HEK293 (cell line): ENCODE measurements at regions not wholly inside any gene's neighbourhood (a gene's known extent, or its start where the extent isn't known, plus 50 kb on each side); places are given as distances from the start of the nearest gene placed in this dataset.

Experiments
- RBAK ChIP-seq: fragments of 450-650 bp; formaldehyde crosslinking; IDR thresholded peaks from 2 replicates; pipeline ENCODE4 v1.5.1; 2016; ENCODE audit warnings: missing biosample characterization, missing genetic modification characterization
- ZNF138 ChIP-seq: fragments of 450-650 bp; formaldehyde crosslinking; IDR thresholded peaks from 2 replicates; pipeline ENCODE4 v1.5.1; 2016; ENCODE audit warnings: missing biosample characterization, missing genetic modification characterization, borderline replicate concordance
- ZNF140 ChIP-seq: fragments of 450-650 bp; formaldehyde crosslinking; IDR thresholded peaks from 2 replicates; pipeline ENCODE4 v1.5.1; 2016; ENCODE audit warnings: missing biosample characterization, missing genetic modification characterization
- ZNF223 ChIP-seq: fragments of 450-650 bp; formaldehyde crosslinking; IDR thresholded peaks from 2 replicates; pipeline ENCODE4 v1.5.1; 2016; ENCODE audit warnings: missing biosample characterization, missing genetic modification characterization
- ZNF274 ChIP-seq, 2 experiments: fragments of 200-500 bp in 1 of 2; fragments of 450-650 bp in 1 of 2; sonication (Bioruptor generic) in 1 of 2; formaldehyde crosslinking in 1 of 2; IDR thresholded peaks; 2 replicates each; pipeline versions ENCODE4 v1.5.1 to v1.6.1; 2014 to 2016; ENCODE audit warnings: borderline replicate concordance in 1 of 2, inconsistent platforms in 1 of 2, low read length in 1 of 2, missing biosample characterization in 1 of 2, missing genetic modification characterization in 1 of 2
- ZNF335 ChIP-seq: fragments of 450-650 bp; formaldehyde crosslinking; conservative IDR thresholded peaks from 2 replicates; pipeline ENCODE4 v1.5.1; 2016; ENCODE audit warnings: missing biosample characterization, missing genetic modification characterization
- ZNF366 ChIP-seq: fragments of 450-650 bp; formaldehyde crosslinking; conservative IDR thresholded peaks from 2 replicates; pipeline ENCODE4 v1.5.1; 2016; ENCODE audit warnings: missing biosample characterization, missing genetic modification characterization
- ZNF670 ChIP-seq: fragments of 450-650 bp; formaldehyde crosslinking; IDR thresholded peaks from 2 replicates; pipeline ENCODE4 v1.5.1; 2016; ENCODE audit warnings: missing biosample characterization, missing genetic modification characterization, low read depth
- ZNF76 ChIP-seq: fragments of 450-650 bp; formaldehyde crosslinking; IDR thresholded peaks from 2 replicates; pipeline ENCODE4; 2016; ENCODE audit warnings: low read depth, missing biosample characterization, missing genetic modification characterization, borderline replicate concordance
- ZNF792 ChIP-seq: fragments of 450-650 bp; formaldehyde crosslinking; IDR thresholded peaks from 2 replicates; pipeline ENCODE4 v1.5.1; 2016; ENCODE audit warnings: missing biosample characterization, missing genetic modification characterization
- TF ChIP-seq, protein P1 (sequence below): fragments of 450-650 bp; formaldehyde crosslinking; IDR thresholded peaks from 2 replicates; pipeline ENCODE4 v1.5.1; 2016; ENCODE audit warnings: missing biosample characterization, missing genetic modification characterization

DNA sequence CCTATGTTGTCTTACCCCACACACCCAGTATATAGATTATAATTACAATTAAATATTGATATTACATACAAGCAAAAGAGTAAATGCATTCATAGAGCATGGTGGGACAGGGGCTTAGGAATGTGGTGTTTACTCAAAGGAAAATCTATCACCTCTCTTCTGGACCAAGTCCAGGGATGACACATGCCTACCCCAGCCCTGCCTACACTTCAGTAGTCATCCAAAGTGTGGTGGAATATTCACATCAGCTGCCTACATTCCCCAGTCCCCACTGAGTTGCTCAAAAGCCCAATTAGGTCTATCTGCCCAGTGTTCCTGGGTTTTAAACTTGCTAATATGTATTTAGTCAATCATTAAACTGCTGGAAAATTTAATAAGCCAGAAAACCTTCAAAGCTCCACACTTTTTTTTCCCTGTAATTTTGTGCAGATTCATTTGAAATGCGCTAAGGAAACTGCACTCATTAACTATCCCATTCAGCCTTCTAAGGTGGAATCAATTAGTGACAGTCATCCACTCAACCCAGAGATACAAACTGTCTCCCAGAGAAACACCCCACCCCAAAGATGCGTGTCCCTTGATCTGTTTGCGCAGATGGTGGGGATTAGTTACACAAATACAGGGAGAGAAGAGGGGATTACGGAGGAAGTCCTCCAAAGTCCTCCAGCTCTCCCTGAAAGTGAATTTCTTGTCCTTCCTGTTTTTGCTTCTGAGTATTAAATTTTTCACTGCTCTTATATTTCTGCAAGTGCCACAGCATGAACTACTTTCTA lies 91.7 kb upstream of the KDR start:
- TF ChIP-seq ZNF76 (tag by site-specific recombination) (no peak), ZNF792 (tag by site-specific recombination) (no peak), ZNF140 (tag by site-specific recombination) (no peak), ZNF366 (tag by site-specific recombination) (no peak), RBAK (no peak), ZNF138 (no peak), ZNF274 (IDR thresholded peaks at IDR 0.05; ENCODE audit: low read length) (no peak), ZNF274 (tag by site-specific recombination; IDR thresholded peaks at IDR 0.05; ENCODE audit: borderline replicate concordance) (no peak), ZNF335 (tag by site-specific recombination) (no peak), ZNF670 (no peak), ZNF223 (no peak)
- TF ChIP-seq, protein P1, sequence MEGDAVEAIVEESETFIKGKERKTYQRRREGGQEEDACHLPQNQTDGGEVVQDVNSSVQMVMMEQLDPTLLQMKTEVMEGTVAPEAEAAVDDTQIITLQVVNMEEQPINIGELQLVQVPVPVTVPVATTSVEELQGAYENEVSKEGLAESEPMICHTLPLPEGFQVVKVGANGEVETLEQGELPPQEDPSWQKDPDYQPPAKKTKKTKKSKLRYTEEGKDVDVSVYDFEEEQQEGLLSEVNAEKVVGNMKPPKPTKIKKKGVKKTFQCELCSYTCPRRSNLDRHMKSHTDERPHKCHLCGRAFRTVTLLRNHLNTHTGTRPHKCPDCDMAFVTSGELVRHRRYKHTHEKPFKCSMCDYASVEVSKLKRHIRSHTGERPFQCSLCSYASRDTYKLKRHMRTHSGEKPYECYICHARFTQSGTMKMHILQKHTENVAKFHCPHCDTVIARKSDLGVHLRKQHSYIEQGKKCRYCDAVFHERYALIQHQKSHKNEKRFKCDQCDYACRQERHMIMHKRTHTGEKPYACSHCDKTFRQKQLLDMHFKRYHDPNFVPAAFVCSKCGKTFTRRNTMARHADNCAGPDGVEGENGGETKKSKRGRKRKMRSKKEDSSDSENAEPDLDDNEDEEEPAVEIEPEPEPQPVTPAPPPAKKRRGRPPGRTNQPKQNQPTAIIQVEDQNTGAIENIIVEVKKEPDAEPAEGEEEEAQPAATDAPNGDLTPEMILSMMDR (tag by site-specific recombination): no peak
